Fibroblast of lung (primary cell): ENCODE measurements at regions not wholly inside any gene's neighbourhood (a gene's known extent, or its start where the extent isn't known, plus 50 kb on each side); places are given as distances from the start of the nearest gene placed in this dataset.
"Not testable (repeated sequence)": the region's sequence is repeated elsewhere in the genome, so short reads cannot be mapped to it uniquely, and the experiment has no call there.

Source experiments
- DNase-seq, 2 donors: peaks; one replicate each; pipeline versions ENCODE4 v3.0.0 to v3.0.0-alpha.2; 2010; ENCODE audit warnings: low read depth in 2 of 2
- H2AFZ ChIP-seq: 2 replicates; pipeline ENCODE4 v1.5.1; 2012; ENCODE audit warnings: low read length, control low read depth, inconsistent platforms
- H3K27ac ChIP-seq: 2 replicates; pipeline ENCODE4 v1.5.1; 2011; ENCODE audit warnings: low read length, control low read depth; ENCODE audit not compliant: insufficient read depth
- H3K27me3 ChIP-seq: 2 replicates; pipeline ENCODE4 v1.5.1; 2011; ENCODE audit warnings: mild to moderate bottlenecking, low read length; ENCODE audit not compliant: control insufficient read depth, insufficient read depth
- H3K36me3 ChIP-seq: 2 replicates; pipeline ENCODE4 v1.5.1; 2011; ENCODE audit warnings: low read length; ENCODE audit not compliant: control insufficient read depth, insufficient read depth
- H3K4me1 ChIP-seq: 2 replicates; pipeline ENCODE4 v1.5.1; 2011; ENCODE audit warnings: low read length; ENCODE audit not compliant: control insufficient read depth, insufficient read depth; ENCODE audit errors: extremely low read depth
- H3K4me2 ChIP-seq: 2 replicates; pipeline ENCODE4 v1.5.1; 2011; ENCODE audit warnings: low read length, control low read depth; ENCODE audit not compliant: insufficient read depth; ENCODE audit errors: extremely low read depth
- H3K4me3 ChIP-seq, 4 experiments: fragments of 200-600 bp in 1 of 4; sonication (generic) in 1 of 4; replicated peaks in 1 of 4; 2 replicates each; pipeline ENCODE4 v1.5.1; 2011 to 2016; ENCODE audit warnings: low read length in 4 of 4, low read depth in 3 of 4, mild to moderate bottlenecking in 3 of 4, control low read depth in 2 of 4, inconsistent platforms in 1 of 4, mixed read lengths in 1 of 4; ENCODE audit not compliant: insufficient read depth in 1 of 4; ENCODE audit errors: control extremely low read depth in 1 of 4
- H3K79me2 ChIP-seq: 2 replicates; pipeline ENCODE4 v1.5.1; 2012; ENCODE audit warnings: mild to moderate bottlenecking, low read length, inconsistent platforms; ENCODE audit not compliant: control insufficient read depth, insufficient read depth
- H3K9ac ChIP-seq: 2 replicates; pipeline ENCODE4 v1.5.1; 2011; ENCODE audit warnings: mild to moderate bottlenecking, low read length, control low read depth; ENCODE audit not compliant: insufficient read depth
- H3K9me3 ChIP-seq: 2 replicates; pipeline ENCODE4 v1.5.1; 2012; ENCODE audit warnings: low read depth, low read length; ENCODE audit not compliant: control insufficient read depth, insufficient read depth
- H4K20me1 ChIP-seq: 2 replicates; pipeline ENCODE4 v1.5.1; 2011; ENCODE audit warnings: low read length; ENCODE audit not compliant: control insufficient read depth, insufficient read depth; ENCODE audit errors: extremely low read depth
- EZH2 ChIP-seq: IDR thresholded peaks from 2 replicates; pipeline ENCODE4 v1.5.1; 2012; ENCODE audit warnings: low read length, control low read depth, mild to moderate bottlenecking; ENCODE audit errors: missing control alignments
- TF ChIP-seq, protein P1 (sequence below), 2 donors: IDR thresholded peaks in 1 of 2; conservative IDR thresholded peaks in 1 of 2; 1 replicate in 1 of 2; 2 replicates in 1 of 2; pipeline ENCODE4 v1.5.1; 2011 to 2012; ENCODE audit warnings: low read length in 2 of 2, control low read depth in 1 of 2, inconsistent platforms in 1 of 2, low read depth in 1 of 2, mild to moderate bottlenecking in 1 of 2

- H3K4me3 ChIP-seq, result no peak overlapping the region
- no peaks in the 10 kb centered on the region for H3K4me1 ChIP-seq
- H4K20me1 ChIP-seq, result no peaks in the 10 kb centered on the region
- no peaks in the 10 kb centered on the region for H3K9me3 ChIP-seq
- H3K36me3 ChIP-seq, result no peaks in the 10 kb centered on the region
- H2AFZ ChIP-seq, result no peak overlapping the region
- no peaks in the 10 kb centered on the region for H3K79me2 ChIP-seq
- no peak overlapping the region for H3K27ac ChIP-seq
- no peak for DNase-seq
- H3K27me3 ChIP-seq, result no peaks in the 10 kb centered on the region
- H3K9ac ChIP-seq, result no peak overlapping the region
- no peak overlapping the region for H3K4me2 ChIP-seq
- TF ChIP-seq EZH2, result no peak
- TF ChIP-seq, protein P1, sequence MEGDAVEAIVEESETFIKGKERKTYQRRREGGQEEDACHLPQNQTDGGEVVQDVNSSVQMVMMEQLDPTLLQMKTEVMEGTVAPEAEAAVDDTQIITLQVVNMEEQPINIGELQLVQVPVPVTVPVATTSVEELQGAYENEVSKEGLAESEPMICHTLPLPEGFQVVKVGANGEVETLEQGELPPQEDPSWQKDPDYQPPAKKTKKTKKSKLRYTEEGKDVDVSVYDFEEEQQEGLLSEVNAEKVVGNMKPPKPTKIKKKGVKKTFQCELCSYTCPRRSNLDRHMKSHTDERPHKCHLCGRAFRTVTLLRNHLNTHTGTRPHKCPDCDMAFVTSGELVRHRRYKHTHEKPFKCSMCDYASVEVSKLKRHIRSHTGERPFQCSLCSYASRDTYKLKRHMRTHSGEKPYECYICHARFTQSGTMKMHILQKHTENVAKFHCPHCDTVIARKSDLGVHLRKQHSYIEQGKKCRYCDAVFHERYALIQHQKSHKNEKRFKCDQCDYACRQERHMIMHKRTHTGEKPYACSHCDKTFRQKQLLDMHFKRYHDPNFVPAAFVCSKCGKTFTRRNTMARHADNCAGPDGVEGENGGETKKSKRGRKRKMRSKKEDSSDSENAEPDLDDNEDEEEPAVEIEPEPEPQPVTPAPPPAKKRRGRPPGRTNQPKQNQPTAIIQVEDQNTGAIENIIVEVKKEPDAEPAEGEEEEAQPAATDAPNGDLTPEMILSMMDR (conservative IDR thresholded peaks at IDR 0.05 in 1 of 2, IDR thresholded peaks at IDR 0.05 in 1 of 2; ENCODE audit: low read depth in 1 of 2, low read length in 2 of 2), result no peak
Observed at GRCh38 chrX:896256-896655, 265.7 kb downstream of the SHOX start.

DNA sequence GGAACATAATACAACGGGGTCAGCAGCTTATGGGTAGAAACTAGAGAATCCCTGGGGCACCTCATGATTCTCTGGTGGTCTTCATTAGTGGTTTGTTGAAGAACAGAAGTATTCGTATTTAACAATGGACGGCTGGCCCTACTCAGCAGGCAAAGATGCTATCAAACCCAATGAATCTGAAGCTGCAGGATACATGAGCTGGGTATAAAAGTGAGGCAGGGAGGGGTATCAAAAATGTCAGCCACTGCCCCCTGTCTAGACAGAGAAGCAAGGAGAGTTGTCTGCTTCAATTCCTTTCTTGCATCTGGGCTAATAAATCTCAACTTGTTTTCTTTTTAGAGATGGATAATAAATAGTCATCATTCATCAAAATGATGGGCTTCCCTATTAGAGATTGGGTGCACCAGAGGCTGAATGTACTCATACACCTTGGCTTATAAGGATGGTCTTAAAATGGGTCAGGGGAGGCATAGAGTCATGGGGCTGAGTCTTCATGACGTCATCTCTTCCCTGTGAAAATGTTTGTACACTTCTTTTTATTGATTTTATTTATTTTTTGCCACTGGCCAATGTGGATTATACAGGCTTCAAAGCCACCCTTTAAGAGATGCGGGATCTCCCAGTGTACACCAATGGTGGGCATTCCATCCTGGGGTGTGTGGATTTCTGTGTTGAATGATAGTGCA is 259.5 kb downstream of the SHOX start:
- Histone ChIP-seq H3K4me1 (no peaks in the 10 kb centered on the region), H3K27me3 (no peaks in the 10 kb centered on the region), H3K4me2 (no peak overlapping the region), H3K9me3 (no peaks in the 10 kb centered on the region), H2AFZ (no peak overlapping the region), H3K4me3 (no peak overlapping the region), H3K36me3 (no peaks in the 10 kb centered on the region), H3K27ac (no peak overlapping the region), H4K20me1 (no peaks in the 10 kb centered on the region), H3K79me2 (no peaks in the 10 kb centered on the region), H3K9ac (no peak overlapping the region)
- TF ChIP-seq, protein P1 (conservative IDR thresholded peaks at IDR 0.05 in 1 of 2, IDR thresholded peaks at IDR 0.05 in 1 of 2; ENCODE audit: low read depth in 1 of 2, low read length in 2 of 2), result no peak
- no peak for TF ChIP-seq EZH2
- no peak for DNase-seq

DNA sequence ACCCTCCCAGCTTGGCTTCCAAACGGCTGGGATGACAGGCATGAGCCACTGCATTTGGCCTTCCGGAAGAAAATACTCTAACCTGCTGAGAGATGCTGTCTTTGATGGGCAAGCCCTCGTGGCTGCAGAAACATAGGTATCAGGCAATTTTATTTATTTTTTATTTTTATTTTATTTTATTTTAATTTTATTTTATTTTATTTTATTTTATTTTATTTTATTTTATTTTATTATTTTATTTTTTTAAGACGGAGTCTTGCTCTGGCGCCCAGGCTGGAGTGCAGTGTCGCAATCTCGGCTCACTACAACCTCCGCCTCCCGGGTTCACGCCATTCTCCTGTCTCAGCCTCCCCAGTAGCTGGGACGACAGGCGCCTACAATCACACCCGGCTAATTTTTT is 257.1 kb downstream of the SHOX start:
- not testable (repeated sequence) for H3K79me2 ChIP-seq, H3K4me3 ChIP-seq, H3K9ac ChIP-seq, H3K27ac ChIP-seq, H4K20me1 ChIP-seq, H3K27me3 ChIP-seq, H3K4me2 ChIP-seq, H3K36me3 ChIP-seq, H2AFZ ChIP-seq, DNase-seq, H3K9me3 ChIP-seq, H3K4me1 ChIP-seq
